ENCODE measurements at regions not wholly inside any gene's neighbourhood (a gene's known extent, or its start where the extent isn't known, plus 50 kb on each side); places are given as distances from the start of the nearest gene placed in this dataset.
A peak's percentile ranks its signal among the peaks of the same experiment; 100 is the strongest.

DNA sequence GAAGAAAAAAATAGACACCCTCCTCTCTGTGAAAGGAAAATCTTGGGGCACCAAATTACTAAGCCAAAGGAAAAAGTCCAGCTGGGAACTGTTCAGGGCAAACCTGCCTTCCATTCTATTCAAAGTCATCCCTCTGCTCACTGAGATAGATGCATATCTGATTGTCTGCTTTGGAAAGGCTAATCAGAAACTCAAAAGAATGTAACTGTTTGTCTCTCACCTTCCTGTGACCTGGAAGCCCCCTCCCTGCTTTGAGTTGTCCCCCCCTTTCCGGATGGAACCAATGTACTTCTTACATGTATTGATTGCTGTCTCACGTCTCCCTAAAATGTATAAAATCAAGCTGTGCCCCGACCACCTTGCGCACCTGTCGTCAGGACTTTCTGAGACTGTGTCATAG, 216.0 kb upstream of the SOX1 start:
- H3K79me1 ChIP-seq (ENCODE audit: low read depth, low read length) = no peaks in the 10 kb centered on the region
- ChIA-PET POLR2A (ENCODE audit: partially characterized antibody) (no interaction called here), CTCF (ENCODE audit: partially characterized antibody) (no interaction called here)
- no peak overlapping the region for H3K4ac ChIP-seq (replicated peaks; ENCODE audit: insufficient read length, low read depth, low read length)
- peaks cover 0 to 21% (median 8%) of the 10 kb centered on the region in 4 experiments; a peak in 4 of 7 replicates for H3K4me1 ChIP-seq (replicated peaks in 1 of 4; ENCODE audit: control insufficient read depth in 3 of 4, insufficient read depth in 4 of 4, low read length in 3 of 4)
- H2BK20ac ChIP-seq (ENCODE audit: low read length) = no peak overlapping the region
- no peak overlapping the region for H2BK15ac ChIP-seq (ENCODE audit: low read length)
- no peak overlapping the region for H4K5ac ChIP-seq (ENCODE audit: insufficient read length, low read depth, low read length)
- H3K18ac ChIP-seq (ENCODE audit: extremely low read depth, low read length) = no peak overlapping the region
- H2AK5ac ChIP-seq (ENCODE audit: low read depth, low read length) = no peak overlapping the region
- no peaks in the 10 kb centered on the region for H3K36me3 ChIP-seq (ENCODE audit: control insufficient read depth in 2 of 4, insufficient read depth in 4 of 4, low read length in 3 of 4)
- no peak overlapping the region for H3K4me2 ChIP-seq (ENCODE audit: insufficient read depth in 1 of 2, low read depth in 2 of 2, low read length in 2 of 2)
- no peaks in the 10 kb centered on the region; a peak in 1 of 7 replicates for H3K27me3 ChIP-seq (replicated peaks in 1 of 4; ENCODE audit: control insufficient read depth in 3 of 4, extremely low read depth in 1 of 4, insufficient read depth in 3 of 4, low read length in 3 of 4)
- WGBS, 2 experiments (ENCODE audit: extremely low coverage in 1 of 2, insufficient coverage in 1 of 2, insufficient read length in 1 of 2, insufficient replicate concordance in 2 of 2, low coverage in 1 of 2, low lambda C conversion rate in 2 of 2, missing lambda C conversion rate in 1 of 2) = 77% methylated on average over 5 of the region's 5 CpGs; no CpG with 5 or more reads in 1 of the 2 experiments
- no peak overlapping the region for H4K91ac ChIP-seq (replicated peaks; ENCODE audit: insufficient read length, low read length)
- H2BK5ac ChIP-seq (ENCODE audit: low read depth, low read length) = no peak overlapping the region
- DNase-seq (ENCODE audit: low read depth in 1 of 2, low spot score in 2 of 2) (peak in 1 of 2 experiments; percentile 20), FAIRE-seq (no peak)
- no peak overlapping the region for H2AFZ ChIP-seq (ENCODE audit: low read length)
- H3K56ac ChIP-seq (replicated peaks; ENCODE audit: insufficient read length, low read depth, low read length) = no peak overlapping the region
- no peak overlapping the region for H3K27ac ChIP-seq (ENCODE audit: low read depth, low read length)
- no peak overlapping the region for H3K14ac ChIP-seq (ENCODE audit: insufficient read length)
- H3K9ac ChIP-seq (replicated peaks in 1 of 4; ENCODE audit: extremely low read depth in 1 of 4, low read depth in 3 of 4, low read length in 3 of 4) = no peak overlapping the region; a peak in 1 of 7 replicates
- H3K9me3 ChIP-seq (ENCODE audit: insufficient read depth in 2 of 2, low read depth in 1 of 2, low read length in 1 of 2) = 0 out of 4 replicates have a peak, but pooled peaks cover 0 to 5% of the 10 kb centered on the region in 2 experiments
- H2BK12ac ChIP-seq (ENCODE audit: low read depth, low read length) = no peak overlapping the region
- no peaks in the 10 kb centered on the region for H4K20me1 ChIP-seq (replicated peaks in 1 of 2; ENCODE audit: control insufficient read depth in 1 of 2, insufficient read depth in 2 of 2, low read length in 2 of 2)
- H3K23ac ChIP-seq (ENCODE audit: insufficient read length) = no peak overlapping the region
- no peak overlapping the region for H2BK120ac ChIP-seq (replicated peaks; ENCODE audit: low read depth, low read length)
- no peaks in the 10 kb centered on the region for H3K23me2 ChIP-seq (ENCODE audit: low read depth, low read length)
- H3K79me2 ChIP-seq (ENCODE audit: control insufficient read depth in 1 of 2, insufficient read depth in 2 of 2, low read length in 2 of 2) = no peaks in the 10 kb centered on the region
- no peak overlapping the region for H4K8ac ChIP-seq (ENCODE audit: extremely low read depth, insufficient read depth, low read length)
- no peak overlapping the region for H3K4me3 ChIP-seq (ENCODE audit: extremely low read depth in 1 of 4, insufficient read depth in 2 of 4, low read depth in 3 of 4, low read length in 4 of 4)
- TF ChIP-seq TEAD4 (IDR thresholded peaks at IDR 0.05; ENCODE audit: low read depth, low read length) (no peak), JUND (IDR thresholded peaks at IDR 0.05; ENCODE audit: low read length) (no peak), MAFK (IDR thresholded peaks at IDR 0.05; ENCODE audit: low read depth, low read length) (no peak), POLR2A (IDR thresholded peaks at IDR 0.05; ENCODE audit: control extremely low read depth in 1 of 2, low read depth in 2 of 2, low read length in 2 of 2) (no peak), HDAC6 (IDR thresholded peaks at IDR 0.05; ENCODE audit: low read depth, low read length) (no peak), SIX5 (IDR thresholded peaks at IDR 0.05; ENCODE audit: low read depth, low read length) (no peak), SP2 (IDR thresholded peaks at IDR 0.05; ENCODE audit: low read length) (no peak), GABPA (IDR thresholded peaks at IDR 0.05; ENCODE audit: borderline replicate concordance, insufficient read depth, low read length) (no peak), KDM1A (IDR thresholded peaks at IDR 0.05; ENCODE audit: borderline replicate concordance, low read length) (no peak), SP1 (IDR thresholded peaks at IDR 0.05; ENCODE audit: low read depth, low read length) (no peak), SAP30 (IDR thresholded peaks at IDR 0.05; ENCODE audit: insufficient read depth, insufficient replicate concordance, low read length) (no peak), EP300 (IDR thresholded peaks at IDR 0.05; ENCODE audit: borderline replicate concordance in 1 of 2, low read depth in 2 of 2, low read length in 2 of 2) (no peak), JUN (IDR thresholded peaks at IDR 0.05; ENCODE audit: low read depth, low read length) (no peak), SUZ12 (IDR thresholded peaks at IDR 0.05; ENCODE audit: low read length) (no peak), FOSL1 (IDR thresholded peaks at IDR 0.05; ENCODE audit: insufficient read depth, low read depth, low read length) (no peak), RXRA (IDR thresholded peaks at IDR 0.05; ENCODE audit: insufficient read depth, low read depth, low read length) (no peak)
